NCI-H524 treated with DMSO at 0.1 percent for 48 hours (cell line): ENCODE measurements at regions not wholly inside any gene's neighbourhood (a gene's known extent, or its start where the extent isn't known, plus 50 kb on each side); places are given as distances from the start of the nearest gene placed in this dataset.

Source experiments
- DNase-seq: peaks from one replicate; lab custom pipeline; 2025; lab: John Stamatoyannopoulos, UW

GRCh38 chr3:170780955-170781354, 89.0 kb downstream of the RPL22L1 start:
- DNase-seq = no peak

GRCh38 chr3:170780471-170780870, 89.5 kb downstream of the RPL22L1 start:
- DNase-seq = no peak

GRCh38 chr3:170778240-170779217, 91.5 kb downstream of the RPL22L1 start:
- DNase-seq = no peak

GRCh38 chr3:170777564-170777926, 92.5 kb downstream of the RPL22L1 start:
- no peak for DNase-seq

- no peak for DNase-seq
Measured at GRCh38 chr3:170776887-170777563, 93.0 kb downstream of the RPL22L1 start.

- no peak for DNase-seq
Measured at GRCh38 chr3:170773682-170774425, 96.1 kb downstream of the RPL22L1 start.

- DNase-seq = no peak
Measured at GRCh38 chr3:170772175-170772574, 97.8 kb downstream of the RPL22L1 start.

GRCh38 chr3:170768334-170768801, 101.6 kb downstream of the RPL22L1 start:
- DNase-seq = no peak

GRCh38 chr3:170767576-170767941, 102.4 kb downstream of the RPL22L1 start:
- DNase-seq = no peak

- DNase-seq = no peak
Measured at GRCh38 chr3:170766823-170767575, 103.0 kb downstream of the RPL22L1 start.

- DNase-seq = no peak
Measured at GRCh38 chr3:170766253-170766652, 103.7 kb downstream of the RPL22L1 start.

- no peak for DNase-seq
Measured at GRCh38 chr3:170765419-170766078, 104.4 kb downstream of the RPL22L1 start.

- no peak for DNase-seq
Measured at GRCh38 chr3:170764017-170764416, 106.0 kb downstream of the RPL22L1 start.

GRCh38 chr3:170762064-170762463, 107.9 kb downstream of the RPL22L1 start:
- no peak for DNase-seq

- DNase-seq = no peak
Measured at GRCh38 chr3:170761103-170761502, 108.9 kb downstream of the RPL22L1 start.

- no peak for DNase-seq
Measured at GRCh38 chr3:170760174-170760526, 109.8 kb downstream of the RPL22L1 start.

- DNase-seq = no peak
Measured at GRCh38 chr3:170759511-170760173, 110.4 kb downstream of the RPL22L1 start.

- no peak for DNase-seq
Measured at GRCh38 chr3:170757038-170757437, 113.0 kb downstream of the RPL22L1 start.

- no peak for DNase-seq
Measured at GRCh38 chr3:170754311-170754693, 115.7 kb downstream of the RPL22L1 start.

GRCh38 chr3:170753421-170754310, 116.3 kb downstream of the RPL22L1 start:
- DNase-seq = no peak
